ENCODE measurements at regions not wholly inside any gene's neighbourhood (a gene's known extent, or its start where the extent isn't known, plus 50 kb on each side); places are given as distances from the start of the nearest gene placed in this dataset.

GRCh38 chr4:89658701-89659024, 178.3 kb downstream of the SNCA start:
- no peaks in the 10 kb centered on the region for H3K36me3 ChIP-seq
- no peak for DNase-seq
- no peak overlapping the region for H3K27ac ChIP-seq
- intact Hi-C loops (cut with DNase I) = loop anchor here in 6 of 10 donors (2.0 to 10.0 kb wide), 6 partner anchors 106 to 244 kb away; no protein-coding TSS in a partner anchor
- no peak for ATAC-seq
- TF ChIP-seq CTCF (IDR thresholded peaks at IDR 0.05) (no peak), POLR2A (IDR thresholded peaks at IDR 0.05) (no peak)
- peaks cover 0 to 3% (median 0%) of the 10 kb centered on the region in 12 donors for H3K4me1 ChIP-seq
- H3K9me3 ChIP-seq = no peaks in the 10 kb centered on the region
- H3K4me3 ChIP-seq = no peak overlapping the region
- WGBS, 4 donors = 84 to 92% (median 86%) methylated on average over 2 of the region's 2 CpGs
- H3K27me3 ChIP-seq = no peaks in the 10 kb centered on the region

GRCh38 chr4:89657931-89658700, 178.8 kb downstream of the SNCA start:
- 45 to 50% (median 48%) methylated on average over 3 of the region's 3 CpGs for WGBS, 4 donors

GRCh38 chr4:89653012-89653411, 183.9 kb downstream of the SNCA start:
- TF ChIP-seq CTCF (IDR thresholded peaks at IDR 0.05) (no peak), POLR2A (IDR thresholded peaks at IDR 0.05) (no peak)
- no peaks in the 10 kb centered on the region for H3K36me3 ChIP-seq
- no peak overlapping the region for H3K27ac ChIP-seq
- no peak for DNase-seq
- no peaks in the 10 kb centered on the region for H3K27me3 ChIP-seq
- H3K9me3 ChIP-seq = peaks cover 0 to 3% (median 0%) of the 10 kb centered on the region in 12 donors
- ATAC-seq = peak in 2 of 4 donors; percentile 36 to 54
- peak overlapping the region in 2 of 12 donors; percentile 3 to 8 for H3K4me3 ChIP-seq
- intact Hi-C loops (cut with DNase I) = loop anchor here in 4 of 10 donors (10.0 kb wide), 3 partner anchors 112 to 222 kb away; no protein-coding TSS in a partner anchor
- H3K4me1 ChIP-seq = peaks cover 0 to 7% (median 0%) of the 10 kb centered on the region in 12 donors
- 33 to 46% (median 38%) methylated on average over 4 of the region's 4 CpGs for WGBS, 4 donors

More at GRCh38 chr4:89657931-89658700, 178.8 kb downstream of the SNCA start:
- Histone ChIP-seq H3K36me3 (no peaks in the 10 kb centered on the region), H3K4me3 (no peak overlapping the region), H3K27me3 (no peaks in the 10 kb centered on the region), H3K9me3 (no peaks in the 10 kb centered on the region), H3K27ac (no peak overlapping the region), H3K4me1 (peaks cover 0 to 5% (median 0%) of the 10 kb centered on the region in 12 donors)
- intact Hi-C loops (cut with DNase I) = loop anchor here in 6 of 10 donors (2.0 to 10.0 kb wide), 6 partner anchors 107 to 244 kb away; no protein-coding TSS in a partner anchor
- no peak for DNase-seq
- TF ChIP-seq POLR2A (IDR thresholded peaks at IDR 0.05) (no peak), CTCF (IDR thresholded peaks at IDR 0.05) (peak in 10 of 12 donors; percentile 19 to 58 (median 39))
- no peak for ATAC-seq

- ATAC-seq (no peak), DNase-seq (no peak)
- no peak for TF ChIP-seq POLR2A (IDR thresholded peaks at IDR 0.05)
- TF ChIP-seq CTCF (IDR thresholded peaks at IDR 0.05) = no peak
- Histone ChIP-seq H3K9me3 (peaks cover 0 to 3% (median 0%) of the 10 kb centered on the region in 12 donors), H3K4me3 (no peak overlapping the region), H3K27ac (no peak overlapping the region), H3K4me1 (no peaks in the 10 kb centered on the region), H3K36me3 (no peaks in the 10 kb centered on the region), H3K27me3 (peaks cover 0 to 4% (median 0%) of the 10 kb centered on the region in 9 donors)
- 93 to 98% (median 94%) methylated on average over 1 of the region's 1 CpG for WGBS, 4 donors
- intact Hi-C loops (cut with DNase I) = no loop called here
These were observed 191.5 kb downstream of the SNCA start for GRCh38 chr4:89645482-89645881.

Data from heart left ventricle (tissue), 16 donors.